Ovary (tissue), 7 donors: ENCODE measurements at regions not wholly inside any gene's neighbourhood (a gene's known extent, or its start where the extent isn't known, plus 50 kb on each side); places are given as distances from the start of the nearest gene placed in this dataset.

Experiments used
- DNase-seq, 5 donors: peaks; one replicate each; pipeline ENCODE4 v3.0.0-alpha.2; 2019 to 2020
- H3K27ac ChIP-seq, 2 donors: fragments of 200-600 bp; one replicate each; pipeline versions ENCODE4 v1.5.1 to v1.8.0; 2019 to 2022
- H3K27me3 ChIP-seq: fragments of 200-600 bp; one replicate; pipeline ENCODE4 v1.8.0; 2022
- H3K36me3 ChIP-seq: fragments of 200-600 bp; sonication (generic); one replicate; pipeline ENCODE4 v1.5.1; 2019
- H3K4me1 ChIP-seq: one replicate; pipeline ENCODE4 v1.8.1; 2013; ENCODE audit warnings: mild to moderate bottlenecking, moderate library complexity; ENCODE audit not compliant: insufficient read depth
- H3K4me3 ChIP-seq: fragments of 200-600 bp; sonication (generic); one replicate; pipeline ENCODE4 v1.5.1; 2017
- H3K9me3 ChIP-seq, 2 donors: fragments of 200-600 bp in 1 of 2; sonication (generic) in 1 of 2; one replicate each; pipeline versions ENCODE4 v1.5.1 to v1.8.1; 2013 to 2019; ENCODE audit warnings: mild to moderate bottlenecking in 1 of 2, moderate library complexity in 1 of 2
- CTCF ChIP-seq, 3 donors: fragments of 450-650 bp in 2 of 3; fragments of 200-600 bp in 1 of 3; IDR thresholded peaks; one replicate each; pipeline versions ENCODE4 v1.5.1 to v1.8.0; 2016 to 2022; ENCODE audit warnings: antibody characterized with exemption in 3 of 3, mild to moderate bottlenecking in 1 of 3
- EP300 ChIP-seq: sonication (generic); formaldehyde crosslinking; IDR thresholded peaks from one replicate; pipeline ENCODE4 v1.6.1; 2017; ENCODE audit warnings: antibody characterized with exemption
- POLR2A ChIP-seq: fragments of 450-650 bp; IDR thresholded peaks from one replicate; pipeline ENCODE4 v1.6.1; 2017; ENCODE audit warnings: antibody characterized with exemption, mild to moderate bottlenecking, moderate library complexity
- WGBS, 3 donors: extraction: QIAGEN DNeasy Blood & Tissue Kit in 1 of 3; methylation state at CpG; one replicate each; pipeline versions ENCODE4 v1.1.5 to v1.1.7; 2013 to 2017; 5-methylcytosine and 5-hydroxymethylcytosine counted together
- intact Hi-C, 4 donors: fragments of 100-400 bp; cut with DNase I; formaldehyde crosslinking; loops; one replicate each; pipeline versions ENCODE4 v1.11.0 to v1.15.1; 2022 to 2023
- donor health status: DM: no; HTN: no; CAD: no; lungs with moderate emphysema.
- donor health status: DM: no; HTN: no; CAD: no.
- donor health status: Bipolar disorder and iron deficiency.
- donor health status: DM: no; HTN: no; CAD: no.
- donor health status: DM: yes; HTN: yes; CAD: no.

- no peak overlapping the region for H3K27ac ChIP-seq
- no peaks in the 10 kb centered on the region for H3K27me3 ChIP-seq
- intact Hi-C loops, result no loop called here
- H3K9me3 ChIP-seq, result no peaks in the 10 kb centered on the region
- H3K4me3 ChIP-seq, result no peak overlapping the region
- TF ChIP-seq EP300 (no peak), POLR2A (no peak), CTCF (IDR thresholded peaks at IDR 0.05) (no peak)
- 73 to 84% (median 83%) methylated on average over 5 of the region's 5 CpGs for WGBS, 3 donors
- DNase-seq, result no peak
- no peaks in the 10 kb centered on the region for H3K36me3 ChIP-seq
- H3K4me1 ChIP-seq, result no peaks in the 10 kb centered on the region
Observed at GRCh38 chr10:84665211-84665610, 336.8 kb downstream of the CCSER2 start.

- no peak for DNase-seq
- intact Hi-C loops, result no loop called here
- H3K27me3 ChIP-seq, result no peaks in the 10 kb centered on the region
- no peak for TF ChIP-seq POLR2A
- no peak for TF ChIP-seq CTCF (IDR thresholded peaks at IDR 0.05)
- TF ChIP-seq EP300, result no peak
- H3K4me1 ChIP-seq, result no peaks in the 10 kb centered on the region
- no peak overlapping the region for H3K27ac ChIP-seq
- no peak overlapping the region for H3K4me3 ChIP-seq
- H3K36me3 ChIP-seq, result no peaks in the 10 kb centered on the region
- H3K9me3 ChIP-seq, result no peaks in the 10 kb centered on the region
- WGBS, 3 donors, result 47 to 67% (median 51%) methylated on average over 9 of the region's 9 CpGs
Observed at GRCh38 chr10:84665883-84666463, 337.6 kb downstream of the CCSER2 start.

GRCh38 chr10:84668186-84668763 is 339.9 kb downstream of the CCSER2 start:
- DNase-seq, result no peak
- no peaks in the 10 kb centered on the region for H3K4me1 ChIP-seq
- no peak for TF ChIP-seq CTCF (IDR thresholded peaks at IDR 0.05)
- no peak for TF ChIP-seq EP300
- no peak for TF ChIP-seq POLR2A
- no peaks in the 10 kb centered on the region for H3K36me3 ChIP-seq
- intact Hi-C loops, result no loop called here
- H3K9me3 ChIP-seq, result no peaks in the 10 kb centered on the region
- WGBS, 3 donors, result 70 to 71% (median 71%) methylated on average over 5 of the region's 5 CpGs
- H3K27me3 ChIP-seq, result no peaks in the 10 kb centered on the region
- H3K27ac ChIP-seq, result no peak overlapping the region
- no peak overlapping the region for H3K4me3 ChIP-seq

GRCh38 chr10:84675060-84675459 is 346.7 kb downstream of the CCSER2 start:
- Histone ChIP-seq H3K36me3 (no peaks in the 10 kb centered on the region), H3K4me1 (no peaks in the 10 kb centered on the region), H3K27me3 (no peaks in the 10 kb centered on the region), H3K27ac (no peak overlapping the region), H3K9me3 (no peaks in the 10 kb centered on the region), H3K4me3 (no peak overlapping the region)
- DNase-seq, result no peak
- 40 to 60% (median 44%) methylated on average over 2 of the region's 2 CpGs for WGBS, 3 donors
- TF ChIP-seq POLR2A (no peak), CTCF (IDR thresholded peaks at IDR 0.05) (no peak), EP300 (no peak)
- intact Hi-C loops, result no loop called here
